Endothelial cell of umbilical vein (primary cell): ENCODE measurements at regions not wholly inside any gene's neighbourhood (a gene's known extent, or its start where the extent isn't known, plus 50 kb on each side); places are given as distances from the start of the nearest gene placed in this dataset.
"Not testable (repeated sequence)": the region's sequence is repeated elsewhere in the genome, so short reads cannot be mapped to it uniquely, and the experiment has no call there.

Experiments
- BruUV-seq: library from RNA; stranded (reverse); fragments of 400-500 nt; replicated peaks from 2 replicates; lab custom pipeline; 2021; lab: Mats Ljungman, UMichigan
- CTCF ChIA-PET: fragments of 300-600, 350-600 bp; sonication (Branson Sonifier 250); formaldehyde crosslinking; loops from one replicate; lab custom pipeline; 2021; ENCODE audit warnings: antibody characterized with exemption, inconsistent platforms; lab: Charles Lee
- POLR2A ChIA-PET: fragments of 300-600, 350-600 bp; sonication (Branson Sonifier 250); formaldehyde crosslinking; loops from one replicate; lab custom pipeline; 2021; ENCODE audit warnings: antibody characterized with exemption, inconsistent platforms; lab: Charles Lee
- DNase-seq: peaks from one replicate; pipeline ENCODE4 v3.0.0-alpha.2; 2011; ENCODE audit warnings: low read depth, low spot score
- FAIRE-seq: peaks from 2 replicates; lab custom pipeline; 2011; peaks lifted over from hg19 to GRCh38; lab: Jason Lieb, UNC
- H2AFZ ChIP-seq: 2 replicates; pipeline ENCODE4 v1.6.0; 2012; ENCODE audit warnings: low read depth, low read length, control low read depth, inconsistent platforms
- H3K27ac ChIP-seq: 2 replicates; pipeline ENCODE4 v1.5.1; 2011; ENCODE audit warnings: low read depth, mild to moderate bottlenecking, control low read depth, low read length, moderate library complexity; ENCODE audit not compliant: insufficient read depth
- H3K27me3 ChIP-seq, 2 experiments: 2 replicates each; pipeline versions ENCODE4 v1.6.0 to v1.6.1; 2011; ENCODE audit warnings: low read length in 2 of 2, mixed read lengths in 1 of 2; ENCODE audit not compliant: control insufficient read depth in 2 of 2, insufficient read depth in 2 of 2
- H3K36me3 ChIP-seq, 2 experiments: 2 replicates in 1 of 2; 3 replicates in 1 of 2; pipeline ENCODE4 v1.5.1; 2011; ENCODE audit warnings: low read length in 2 of 2, mild to moderate bottlenecking in 1 of 2, moderate library complexity in 1 of 2; ENCODE audit not compliant: control insufficient read depth in 2 of 2, insufficient read depth in 2 of 2; ENCODE audit errors: extremely low read depth in 1 of 2
- H3K4me1 ChIP-seq: 3 replicates; pipeline ENCODE4 v1.5.1; 2011; ENCODE audit warnings: mild to moderate bottlenecking, low read length; ENCODE audit not compliant: control insufficient read depth, insufficient read depth; ENCODE audit errors: extremely low read depth
- H3K4me2 ChIP-seq: 2 replicates; pipeline ENCODE4 v1.6.1; 2011; ENCODE audit warnings: low read length, control low read depth, mixed read lengths; ENCODE audit not compliant: insufficient read depth
- H3K4me3 ChIP-seq, 3 experiments: fragments of 200-600 bp in 1 of 3; sonication (generic), shearing (Covaris generic) in 1 of 3; replicated peaks in 1 of 3; 2 replicates each; pipeline ENCODE4 v1.5.1; 2011 to 2016; ENCODE audit warnings: control low read depth in 3 of 3, low read length in 3 of 3, mild to moderate bottlenecking in 2 of 3, inconsistent platforms in 1 of 3, low read depth in 1 of 3, moderate library complexity in 1 of 3; ENCODE audit not compliant: insufficient read depth in 1 of 3
- H3K79me2 ChIP-seq: 2 replicates; pipeline ENCODE4 v1.6.0; 2012; ENCODE audit warnings: low read length, inconsistent platforms; ENCODE audit not compliant: control insufficient read depth, insufficient read depth
- H3K9ac ChIP-seq: replicated peaks from 2 replicates; pipeline ENCODE3; 2011; ENCODE audit warnings: low read length, control low read depth; ENCODE audit not compliant: insufficient read depth; ENCODE audit errors: extremely low read depth
- H3K9me1 ChIP-seq: replicated peaks from 3 replicates; pipeline ENCODE4 v1.6.0; 2011; ENCODE audit warnings: mild to moderate bottlenecking, low read length; ENCODE audit not compliant: control insufficient read depth, insufficient read depth; ENCODE audit errors: extremely low read depth
- H3K9me3 ChIP-seq: replicated peaks from 2 replicates; pipeline ENCODE4 v1.5.1; 2012; ENCODE audit warnings: low read length, inconsistent platforms; ENCODE audit not compliant: control insufficient read depth, insufficient read depth
- H4K20me1 ChIP-seq: replicated peaks from 2 replicates; pipeline ENCODE3; 2011; ENCODE audit warnings: mild to moderate bottlenecking, low read length; ENCODE audit not compliant: control insufficient read depth, insufficient read depth; ENCODE audit errors: extremely low read depth
- CTCF ChIP-seq, 2 donors: IDR thresholded peaks; 1 replicate in 1 of 2; 2 replicates in 1 of 2; pipeline ENCODE4 v1.5.1; 2011; ENCODE audit warnings: low read length in 2 of 2, mild to moderate bottlenecking in 2 of 2, moderate library complexity in 2 of 2, control low read depth in 1 of 2, inconsistent platforms in 1 of 2, low read depth in 1 of 2; ENCODE audit not compliant: insufficient read depth in 1 of 2; ENCODE audit errors: extremely low read depth in 1 of 2
- EZH2 ChIP-seq: IDR thresholded peaks from 2 replicates; pipeline ENCODE4 v1.6.1; 2012; ENCODE audit warnings: borderline replicate concordance, low read depth, mild to moderate bottlenecking, moderate library complexity, low read length, inconsistent platforms; ENCODE audit not compliant: severe bottlenecking
- dilution Hi-C: fragments of 300-500 bp; cut with MboI; formaldehyde crosslinking; loops from one replicate; pipeline ENCODE4 v1.15.0; 2019; ENCODE audit warnings: low sequenced_read_pairs; ENCODE audit not compliant: extremely low pct_ligation_motif_present
- intact Hi-C: fragments of 100-400 bp; cut with micrococcal nuclease; formaldehyde crosslinking; loops from one replicate; pipeline ENCODE4 v1.10.0; 2022

GRCh38 chr15:62327406-62327805 lies 162.3 kb upstream of the C2CD4B start:
- DNase-seq (no peak), FAIRE-seq (no peak)
- no peaks in the 10 kb centered on the region for H3K4me1 ChIP-seq
- H3K4me2 ChIP-seq = no peak overlapping the region
- H3K9me1 ChIP-seq = no peaks in the 10 kb centered on the region
- no peaks in the 10 kb centered on the region for H3K79me2 ChIP-seq
- no peaks in the 10 kb centered on the region for H3K36me3 ChIP-seq
- ChIA-PET POLR2A (no interaction called here), CTCF (no interaction called here)
- H3K9me3 ChIP-seq = no peaks in the 10 kb centered on the region
- H4K20me1 ChIP-seq = no peaks in the 10 kb centered on the region
- dilution Hi-C loops (no loop called here), intact Hi-C loops (no loop called here)
- peaks cover 5 to 7% of the 10 kb centered on the region in 2 experiments for H3K27me3 ChIP-seq
- BruUV-seq = no TSS peak
- TF ChIP-seq EZH2 = no peak
- no peak for TF ChIP-seq CTCF (IDR thresholded peaks at IDR 0.05; ENCODE audit: extremely low read depth in 1 of 2, insufficient read depth in 1 of 2, low read depth in 1 of 2, low read length in 2 of 2)
- H3K4me3 ChIP-seq = no peak overlapping the region
- no peak overlapping the region for H2AFZ ChIP-seq
- H3K9ac ChIP-seq = no peak overlapping the region
- no peak overlapping the region for H3K27ac ChIP-seq

GRCh38 chr15:62332472-62332871 lies 167.4 kb upstream of the C2CD4B start:
- H3K9me3 ChIP-seq, H4K20me1 ChIP-seq, DNase-seq, H3K4me3 ChIP-seq, H3K27me3 ChIP-seq, H3K27ac ChIP-seq, dilution Hi-C loops, H3K9ac ChIP-seq, H3K4me1 ChIP-seq, intact Hi-C loops, CTCF ChIA-PET, H3K79me2 ChIP-seq, POLR2A ChIA-PET, H2AFZ ChIP-seq, FAIRE-seq, H3K4me2 ChIP-seq, BruUV-seq, H3K36me3 ChIP-seq, H3K9me1 ChIP-seq: not testable (repeated sequence)
